Coronary artery (tissue), 2 donors: ENCODE measurements at regions not wholly inside any gene's neighbourhood (a gene's known extent, or its start where the extent isn't known, plus 50 kb on each side); places are given as distances from the start of the nearest gene placed in this dataset.

Experiments used
- DNase-seq: peaks from one replicate; pipeline ENCODE4 v3.0.0-alpha.2; 2017; ENCODE audit warnings: low spot score
- H3K27ac ChIP-seq, 2 donors: fragments of 200-600 bp; sonication (generic); one replicate each; pipeline ENCODE4 v1.5.1; 2016 to 2019
- H3K4me3 ChIP-seq: fragments of 200-600 bp; sonication (generic); 2 replicates; pipeline ENCODE4 v1.5.1; 2016; ENCODE audit warnings: mild to moderate bottlenecking, moderate library complexity
- CTCF ChIP-seq: fragments of 200-600 bp; sonication (generic); IDR thresholded peaks from one replicate; pipeline ENCODE4 v1.5.1; 2019; ENCODE audit warnings: antibody characterized with exemption

- TF ChIP-seq CTCF, result no peak
- DNase-seq, result no peak
These were observed 385.3 kb upstream of the COBL start for GRCh38 chr7:51701935-51702334.

GRCh38 chr7:51700593-51701215, 384.1 kb upstream of the COBL start:
- DNase-seq, result no peak
- Histone ChIP-seq H3K27ac (no peak overlapping the region), H3K4me3 (no peak overlapping the region)
- no peak for TF ChIP-seq CTCF

More at GRCh38 chr7:51701935-51702334, 385.3 kb upstream of the COBL start:
- Histone ChIP-seq H3K4me3 (no peak overlapping the region), H3K27ac (no peak overlapping the region)

GRCh38 chr7:51693258-51693657, 376.6 kb upstream of the COBL start:
- Histone ChIP-seq H3K27ac (no peak overlapping the region), H3K4me3 (no peak overlapping the region)
- no peak for DNase-seq
- no peak for TF ChIP-seq CTCF

GRCh38 chr7:51689547-51689946, 372.9 kb upstream of the COBL start:
- DNase-seq, result no peak
- Histone ChIP-seq H3K27ac (no peak overlapping the region), H3K4me3 (no peak overlapping the region)
- no peak for TF ChIP-seq CTCF

GRCh38 chr7:51685794-51686193, 369.2 kb upstream of the COBL start:
- no peak for DNase-seq
- TF ChIP-seq CTCF, result no peak
- H3K27ac ChIP-seq, result no peak overlapping the region
- H3K4me3 ChIP-seq, result no peak overlapping the region

GRCh38 chr7:51680594-51681399, 364.2 kb upstream of the COBL start:
- no peak overlapping the region for H3K27ac ChIP-seq
- H3K4me3 ChIP-seq, result no peak overlapping the region
- DNase-seq, result no peak
- no peak for TF ChIP-seq CTCF

- Histone ChIP-seq H3K27ac (no peak overlapping the region), H3K4me3 (no peak overlapping the region)
- DNase-seq, result no peak
- TF ChIP-seq CTCF, result no peak
These were observed 362.7 kb upstream of the COBL start for GRCh38 chr7:51679358-51679757.
